Right ventricle myocardium inferior (tissue), 1 donor: ENCODE measurements at regions not wholly inside any gene's neighbourhood (a gene's known extent, or its start where the extent isn't known, plus 50 kb on each side); places are given as distances from the start of the nearest gene placed in this dataset.

Source experiments
- ATAC-seq: fragments of 200-7000 bp; cut with Tn5 transposase; one replicate; pipeline ENCODE4 v1.9.1; 2020; ENCODE audit warnings: mild to moderate bottlenecking, moderate library complexity
- DNase-seq: peaks from one replicate; pipeline ENCODE4 v3.0.0; 2021; ENCODE audit errors: missing footprints
- intact Hi-C: fragments of 100-400 bp; cut with DNase I; formaldehyde crosslinking; loops from one replicate; pipeline ENCODE4 v1.11.0; 2022
- donor health status: DM: no; HTN: yes; CAD: no; lungs with severe emphysema.

DNA sequence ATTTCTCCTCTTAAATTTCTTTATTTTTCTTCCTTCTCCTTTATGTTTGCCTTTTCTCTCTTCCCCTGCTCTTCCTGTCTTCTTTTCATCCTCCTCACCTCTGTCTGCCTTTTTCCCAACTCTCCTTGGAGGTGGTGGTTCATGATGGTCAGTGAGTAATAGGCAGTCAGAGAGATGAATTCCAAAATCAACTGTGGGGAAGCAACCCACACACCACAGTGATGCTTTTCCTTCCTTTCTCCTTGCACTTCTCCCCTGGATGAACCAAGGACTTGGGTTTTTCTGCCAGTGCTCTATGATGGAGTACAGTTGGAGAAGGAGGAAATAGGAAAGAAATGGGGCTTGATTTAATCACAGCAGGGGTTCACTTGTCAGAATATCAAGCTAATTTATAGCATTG lies 153.8 kb downstream of the DCK start:
- ATAC-seq (no peak), DNase-seq (no peak)
- intact Hi-C loops = no loop called here

DNA sequence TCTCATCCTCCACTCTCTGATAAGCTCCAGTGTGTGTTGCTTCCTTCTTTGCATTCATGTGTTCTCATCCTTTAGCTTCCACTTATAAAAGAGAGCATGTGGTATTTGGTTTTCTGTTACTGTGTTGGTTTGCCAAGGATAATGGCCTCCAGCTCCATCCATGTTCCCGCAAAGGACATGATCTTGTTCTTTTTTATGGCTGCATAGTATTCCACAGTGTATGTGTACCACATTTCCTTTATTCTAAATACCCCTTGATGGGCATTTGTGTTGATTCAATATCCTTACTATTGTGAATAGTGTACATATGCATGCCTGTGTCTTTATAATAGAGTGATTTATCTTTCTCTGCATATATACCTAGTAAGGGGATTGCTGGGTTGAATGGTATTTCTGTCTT lies 155.1 kb downstream of the DCK start:
- intact Hi-C loops = no loop called here
- ATAC-seq (no peak), DNase-seq (no peak)

DNA sequence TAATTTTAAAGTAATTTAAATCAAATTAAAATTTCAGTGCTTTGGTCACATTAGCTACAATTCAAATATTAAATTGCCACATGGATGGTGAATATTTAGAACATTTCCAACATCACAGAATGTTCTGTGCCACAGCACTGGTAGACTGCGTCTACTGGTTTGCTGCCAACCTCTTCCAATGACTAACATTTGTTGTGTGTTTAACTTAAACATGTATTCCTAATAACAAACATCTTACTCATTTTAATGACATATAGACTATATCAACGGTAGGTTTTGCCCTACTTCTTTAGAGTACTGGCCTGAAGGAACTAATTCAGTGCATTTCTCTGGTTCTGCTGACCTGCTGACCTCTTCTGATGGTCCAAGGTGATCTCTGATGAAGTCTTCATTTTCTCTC lies 157.6 kb downstream of the DCK start:
- intact Hi-C loops = no loop called here
- DNase-seq (no peak), ATAC-seq (no peak)

DNA sequence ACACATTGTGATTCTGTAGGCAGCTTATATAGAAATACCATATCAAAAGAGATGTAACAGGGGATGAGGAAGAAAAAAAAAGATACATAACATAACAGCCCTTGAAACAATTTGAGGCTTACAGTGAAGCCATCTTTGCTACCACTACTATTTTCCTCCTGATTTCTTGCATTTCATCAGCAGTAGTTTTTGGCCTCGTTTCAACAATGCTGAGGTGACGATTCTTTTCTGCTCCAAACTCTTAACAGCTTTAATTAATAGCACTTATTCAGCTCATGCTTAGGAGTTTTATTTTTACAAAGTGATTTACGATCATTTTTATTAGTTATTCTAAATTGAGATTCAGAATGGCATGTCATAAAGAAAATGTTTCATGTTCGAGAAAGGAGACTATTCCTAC lies 163.2 kb downstream of the DCK start:
- intact Hi-C loops = no loop called here
- ATAC-seq = no peak
- no peak for DNase-seq

DNA sequence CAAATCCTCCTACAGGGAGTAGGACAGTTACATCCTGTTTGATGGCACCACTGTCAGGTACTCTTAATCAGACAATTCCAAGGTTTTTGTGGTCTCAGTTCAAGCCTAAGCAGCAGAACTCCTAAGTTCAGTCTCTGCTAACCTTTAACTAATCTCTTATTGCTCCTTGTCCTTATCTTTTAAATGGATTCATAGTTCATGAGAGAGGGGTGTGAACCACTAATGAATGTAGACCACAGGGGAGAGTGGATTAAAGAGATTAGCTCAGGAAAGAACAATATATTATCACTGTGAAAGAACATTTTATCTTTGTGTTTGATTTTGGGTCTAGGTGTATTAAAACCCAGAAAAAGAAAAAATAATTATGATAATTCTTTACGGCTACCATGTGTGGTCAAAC lies 168.9 kb downstream of the DCK start:
- no peak for ATAC-seq
- intact Hi-C loops = no loop called here
- DNase-seq = no peak

DNA sequence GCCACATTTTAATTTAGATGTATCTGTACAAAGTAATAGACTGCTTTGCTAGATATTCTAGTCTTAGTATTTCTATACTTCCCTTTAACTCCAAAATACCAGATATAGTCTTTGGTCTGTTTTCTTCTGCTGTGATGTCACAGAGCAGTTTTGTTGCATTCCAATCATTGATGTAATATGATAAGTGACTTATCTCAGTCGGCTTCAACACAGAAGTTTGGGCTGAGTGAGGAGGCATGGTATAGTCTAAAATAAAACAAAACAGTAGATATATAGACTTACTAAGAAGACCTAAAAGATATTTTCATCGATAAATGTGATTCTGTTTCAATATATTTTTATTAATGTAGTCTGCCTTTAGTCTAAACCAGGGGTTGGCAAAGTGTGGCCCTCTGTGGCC lies 169.9 kb downstream of the DCK start:
- intact Hi-C loops = no loop called here
- no peak for DNase-seq
- ATAC-seq = no peak

DNA sequence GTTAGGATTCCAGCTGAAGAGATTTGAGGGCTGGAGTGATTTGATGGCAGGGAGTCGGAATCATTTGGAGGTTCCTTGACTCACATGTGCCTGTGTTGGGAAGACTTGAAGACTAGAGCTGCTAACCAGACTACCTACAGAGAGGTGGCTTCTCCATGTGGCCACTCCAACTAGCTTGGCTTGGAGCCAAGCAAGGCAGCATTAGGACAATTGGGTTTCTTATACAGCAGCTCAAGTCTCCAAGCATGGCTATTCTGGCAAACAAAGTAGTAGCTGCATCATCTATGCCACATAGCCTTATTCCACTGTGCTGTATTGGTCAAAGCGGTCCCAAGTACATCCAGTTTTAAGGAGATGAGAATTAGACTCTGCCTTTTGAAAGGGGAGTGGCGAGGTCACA lies 171.7 kb upstream of the SLC4A4 start:
- no peak for ATAC-seq
- intact Hi-C loops = no loop called here
- DNase-seq = no peak

DNA sequence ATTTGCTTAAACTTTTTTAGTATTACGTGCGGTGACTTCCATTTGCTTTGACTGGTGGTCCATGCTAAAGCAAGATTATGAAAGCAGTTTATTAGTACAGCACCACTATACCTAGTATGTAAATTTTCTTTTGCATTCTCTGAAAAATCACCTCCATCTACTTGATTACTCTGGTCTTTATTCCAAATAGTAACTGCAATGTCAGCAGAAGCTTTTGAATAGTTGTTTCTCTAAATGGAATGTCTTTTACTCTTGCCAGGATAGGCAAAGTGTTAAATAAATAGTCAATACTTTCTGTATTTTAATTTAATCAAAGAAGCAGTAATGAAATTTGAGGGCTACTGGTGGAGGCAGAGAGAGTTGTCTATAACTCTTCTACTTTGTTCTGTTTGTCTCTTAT lies 167.2 kb upstream of the SLC4A4 start:
- intact Hi-C loops = no loop called here
- DNase-seq = no peak
- no peak for ATAC-seq

DNA sequence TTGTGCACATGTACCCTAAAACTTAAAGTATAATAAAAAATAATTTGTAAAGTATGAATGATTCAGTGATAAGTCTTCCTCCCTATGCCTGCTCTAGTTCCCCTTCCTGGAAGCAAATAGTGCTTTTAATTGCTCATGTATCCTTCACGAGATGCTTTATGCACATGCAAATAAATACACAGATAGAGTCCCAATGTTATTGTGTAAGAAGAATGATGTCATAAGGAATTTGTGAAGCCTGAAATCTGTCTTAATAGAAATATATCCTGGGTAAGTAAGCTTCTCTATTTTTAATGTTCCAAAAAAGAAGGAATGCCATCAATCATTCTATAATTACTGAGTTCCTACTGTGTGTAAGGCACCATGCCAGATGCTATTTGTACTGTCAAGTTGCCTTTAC lies 157.5 kb upstream of the SLC4A4 start:
- intact Hi-C loops = no loop called here

DNA sequence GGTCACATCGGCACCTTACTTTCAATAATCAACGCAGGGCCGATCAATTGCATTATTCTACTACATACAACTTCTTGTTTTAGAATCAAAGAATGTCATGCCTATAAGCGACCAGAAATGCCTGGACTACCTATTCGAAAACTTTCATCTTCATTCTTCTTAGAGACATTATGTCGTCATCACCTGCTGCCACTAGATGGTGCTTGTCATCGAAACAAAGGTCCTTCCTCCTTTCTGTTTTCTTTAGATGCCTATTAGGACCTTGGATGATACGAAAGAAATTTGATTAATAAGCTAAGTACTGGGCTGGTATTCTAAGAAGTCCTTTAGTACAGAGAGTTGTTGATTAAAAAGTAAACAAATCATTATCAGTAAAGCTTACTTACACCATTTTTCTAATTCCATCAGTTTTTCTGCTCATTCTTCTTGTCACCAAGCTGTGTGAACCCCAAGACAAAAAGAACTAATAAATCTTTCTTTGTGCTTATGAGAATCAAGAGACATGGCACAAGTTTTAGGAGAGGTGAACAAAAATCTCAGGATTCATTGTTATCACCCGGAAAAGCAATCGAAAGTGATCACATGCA lies 154.5 kb upstream of the SLC4A4 start:
- intact Hi-C loops = no loop called here
- ATAC-seq = no peak
- no peak for DNase-seq

More for the DNA sequence above, 157.5 kb upstream of the SLC4A4 start:
- no peak for DNase-seq
- no peak for ATAC-seq

DNA sequence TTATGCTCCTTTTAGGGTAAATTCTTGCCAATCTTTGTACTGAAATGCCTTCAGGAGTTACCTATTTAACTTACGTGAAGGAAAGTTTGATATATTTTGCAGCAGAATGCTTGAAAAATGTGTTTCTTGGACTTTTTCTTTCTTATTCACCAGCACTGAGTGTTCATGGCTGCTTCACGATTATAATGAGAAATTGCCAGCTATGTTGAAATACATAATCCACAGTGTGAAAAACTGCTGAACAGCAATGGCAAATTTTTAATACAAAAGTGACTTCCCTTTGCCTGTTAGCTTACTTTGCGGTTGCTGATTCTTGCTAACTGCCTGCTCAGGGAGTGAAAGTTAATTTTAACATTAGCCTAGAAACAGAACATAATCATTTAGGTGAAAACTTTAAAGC lies 153.8 kb upstream of the SLC4A4 start:
- intact Hi-C loops = no loop called here
- no peak for ATAC-seq
- no peak for DNase-seq

DNA sequence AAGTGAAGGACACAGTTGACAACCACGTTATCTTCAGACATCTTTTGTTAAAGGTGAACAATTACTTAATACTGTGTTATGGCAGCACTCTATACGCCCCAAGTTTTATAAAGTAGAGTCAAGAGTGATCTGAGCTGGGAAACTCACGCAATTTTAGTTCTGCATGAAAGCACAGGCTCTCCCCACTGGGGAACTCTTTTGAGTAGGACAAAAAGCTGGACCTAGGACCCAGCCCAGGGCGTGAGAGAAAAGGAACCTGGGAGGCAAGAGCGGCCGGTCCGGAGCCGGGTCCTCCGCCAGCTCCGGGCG lies 152.6 kb upstream of the SLC4A4 start:
- ATAC-seq (no peak), DNase-seq (no peak)
- intact Hi-C loops = loop anchor here (1.0 to 2.0 kb wide), 2 partner anchors 45 to 367 kb away; no protein-coding TSS in a partner anchor

DNA sequence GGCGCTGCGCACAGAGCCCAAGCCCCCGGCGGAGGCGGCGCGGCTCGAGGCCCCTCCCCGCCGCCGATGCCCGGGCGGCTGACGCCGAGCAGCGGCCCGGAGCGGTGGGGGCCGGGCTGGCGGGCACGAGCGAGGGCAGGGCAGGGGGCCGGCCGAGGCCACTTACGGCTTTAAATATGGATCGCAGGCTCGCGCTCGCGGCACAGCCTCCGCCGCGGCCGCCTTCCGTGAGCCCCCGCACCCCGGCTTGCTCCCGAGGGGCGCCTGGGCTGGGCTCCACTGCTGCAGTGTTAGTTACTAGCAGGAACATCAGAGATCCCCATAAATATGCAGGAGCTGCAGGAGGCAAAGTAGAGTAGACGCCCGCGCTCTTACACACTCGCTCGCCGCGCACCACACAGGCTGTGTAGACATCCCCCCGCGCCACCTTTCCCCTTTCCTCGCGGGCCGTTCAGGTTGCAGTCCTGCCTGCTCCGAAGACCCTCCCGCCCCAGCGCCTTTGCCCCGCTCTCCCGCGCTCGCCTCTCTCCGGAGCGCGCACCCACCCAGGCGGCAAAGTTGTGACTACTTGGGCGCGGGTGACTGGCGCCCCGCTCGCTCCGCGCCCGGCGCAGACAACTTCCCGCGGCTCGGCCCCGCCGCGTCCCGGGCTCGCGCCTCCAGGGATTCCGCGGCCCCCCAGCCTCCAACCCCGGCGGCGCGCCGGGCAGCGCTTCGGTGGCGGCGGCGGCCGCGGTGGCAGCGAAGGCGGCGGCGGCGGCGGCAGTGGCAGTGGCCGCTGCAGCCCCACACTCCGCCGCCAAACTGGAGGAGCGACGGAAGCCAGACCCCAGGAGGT lies 152.0 kb upstream of the SLC4A4 start:
- ATAC-seq (peak; percentile 97), DNase-seq (peak; percentile 77)
- intact Hi-C loops = loop anchor here (1.0 to 2.0 kb wide), 2 partner anchors 44 to 367 kb away; no protein-coding TSS in a partner anchor

DNA sequence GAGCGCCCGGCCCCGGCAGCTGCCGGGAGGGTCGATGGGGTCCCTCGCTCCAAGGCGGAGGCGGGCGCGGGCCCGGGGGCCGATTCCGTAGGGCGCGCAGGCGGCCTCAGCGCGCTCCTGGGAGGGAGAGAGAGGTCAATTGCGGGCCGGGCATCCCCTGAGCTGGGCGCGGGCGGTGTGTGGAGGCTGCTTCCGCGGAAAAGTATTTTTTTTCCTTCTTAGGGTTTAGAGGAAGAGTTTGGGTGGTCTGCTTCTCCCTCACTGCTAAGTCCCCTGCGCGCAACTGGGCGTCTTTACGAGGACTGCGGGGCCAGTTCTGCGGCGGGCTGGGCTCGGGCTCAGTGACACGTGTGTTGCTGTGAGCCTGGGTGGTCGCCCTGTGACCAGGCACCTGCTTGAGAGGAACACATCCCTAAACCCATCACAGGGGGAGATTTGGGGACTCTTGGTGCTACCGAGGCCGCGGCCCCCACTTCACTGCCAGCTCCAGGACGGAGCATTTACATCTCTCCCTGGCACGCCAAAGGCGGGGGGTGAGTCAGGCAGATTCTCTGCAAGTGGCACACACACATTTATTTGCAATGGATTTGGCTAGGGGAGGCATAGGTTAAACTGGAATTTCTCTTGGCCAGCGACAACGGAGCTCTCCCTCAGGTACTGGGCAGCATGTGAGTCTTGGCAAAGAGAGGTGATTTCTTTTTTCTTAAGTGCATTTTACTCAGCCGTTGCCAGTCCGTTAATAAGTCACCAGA lies 151.2 kb upstream of the SLC4A4 start:
- ATAC-seq = peak; percentile 21
- DNase-seq = peak; percentile 75
- intact Hi-C loops = loop anchor here (2.0 kb wide), 1 partner anchor 43 kb away; no protein-coding TSS in a partner anchor

DNA sequence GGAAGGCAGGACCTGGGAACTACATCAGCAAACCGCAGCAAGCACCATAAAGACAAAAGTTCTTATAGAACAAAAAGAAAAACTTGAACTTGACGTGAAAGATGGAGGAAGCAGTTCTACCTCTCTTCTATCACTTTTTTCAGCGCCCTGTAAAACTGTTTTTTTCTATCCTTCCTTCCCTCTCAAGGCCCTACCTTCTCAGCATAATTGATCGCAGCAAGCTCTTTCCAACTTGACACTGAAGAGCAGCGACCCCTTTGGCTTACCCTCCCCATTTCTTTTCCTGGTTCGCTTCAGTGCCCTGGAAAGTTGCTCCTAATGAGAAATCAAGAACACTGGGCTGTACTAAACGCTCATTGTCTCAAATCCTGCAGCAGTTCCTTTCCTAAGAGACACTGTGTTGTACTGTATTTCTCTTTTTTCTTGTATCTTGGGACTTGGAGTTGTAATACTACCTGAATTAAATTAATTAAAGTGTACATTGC lies 150.6 kb upstream of the SLC4A4 start:
- ATAC-seq = no peak
- DNase-seq = no peak
- intact Hi-C loops = no loop called here

DNA sequence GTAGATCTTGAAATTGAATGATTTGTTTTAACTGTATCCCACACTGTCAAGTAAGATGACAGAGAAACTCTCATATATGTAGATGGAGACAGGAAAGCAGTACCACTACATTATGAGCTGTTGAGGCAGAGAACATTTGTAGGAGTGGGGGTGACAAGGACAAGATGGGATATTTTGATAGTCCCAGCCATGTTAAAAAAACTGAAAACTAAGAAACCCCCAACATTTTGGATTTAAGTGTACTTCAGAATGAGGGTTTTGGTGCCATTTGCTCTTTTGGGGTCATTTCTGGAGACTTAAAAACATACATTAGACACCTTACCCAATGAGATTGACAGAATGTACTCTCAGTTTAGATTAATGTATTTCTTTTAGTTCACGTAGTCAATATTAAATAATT lies 149.9 kb upstream of the SLC4A4 start:
- DNase-seq (no peak), ATAC-seq (no peak)
- intact Hi-C loops = no loop called here

DNA sequence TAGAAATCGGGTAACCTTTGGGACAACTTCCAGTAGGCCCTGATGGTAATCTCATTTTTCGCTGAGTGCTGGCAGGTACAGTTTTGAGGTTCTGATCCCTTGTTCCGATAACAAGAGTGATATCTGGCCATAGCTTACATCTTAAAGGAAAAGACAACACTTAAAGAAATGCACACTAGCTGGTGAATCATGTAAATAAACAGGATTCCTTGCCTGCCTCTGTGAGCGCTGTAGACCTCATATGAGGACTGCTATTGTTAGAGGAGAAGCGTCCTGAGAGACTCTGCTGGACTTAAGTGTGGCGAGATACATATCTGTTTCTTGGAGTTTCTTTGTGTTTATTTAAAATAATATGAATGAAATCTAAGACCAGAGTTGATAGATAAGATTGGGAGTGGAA lies 149.3 kb upstream of the SLC4A4 start:
- ATAC-seq = no peak
- DNase-seq = no peak
- intact Hi-C loops = no loop called here

DNA sequence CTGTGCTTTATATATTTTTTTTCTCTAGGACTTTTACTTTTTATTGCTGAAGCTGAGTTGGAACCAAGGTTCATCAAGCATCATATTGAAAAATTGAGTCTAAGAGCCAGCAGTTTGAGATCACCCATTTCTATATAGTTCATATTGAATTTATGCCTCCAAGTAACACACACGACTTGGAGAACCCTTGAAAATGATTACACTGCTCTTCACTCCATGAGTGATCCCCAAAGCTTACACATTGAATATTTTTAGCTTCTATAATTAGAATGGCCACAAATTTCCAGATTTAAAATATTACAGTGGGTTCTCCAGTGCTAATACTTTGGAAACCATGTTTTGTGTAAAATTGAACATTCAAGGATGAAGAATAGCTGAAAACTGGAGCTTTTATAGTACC lies 144.4 kb upstream of the SLC4A4 start:
- ATAC-seq (no peak), DNase-seq (no peak)
- intact Hi-C loops = no loop called here

DNA sequence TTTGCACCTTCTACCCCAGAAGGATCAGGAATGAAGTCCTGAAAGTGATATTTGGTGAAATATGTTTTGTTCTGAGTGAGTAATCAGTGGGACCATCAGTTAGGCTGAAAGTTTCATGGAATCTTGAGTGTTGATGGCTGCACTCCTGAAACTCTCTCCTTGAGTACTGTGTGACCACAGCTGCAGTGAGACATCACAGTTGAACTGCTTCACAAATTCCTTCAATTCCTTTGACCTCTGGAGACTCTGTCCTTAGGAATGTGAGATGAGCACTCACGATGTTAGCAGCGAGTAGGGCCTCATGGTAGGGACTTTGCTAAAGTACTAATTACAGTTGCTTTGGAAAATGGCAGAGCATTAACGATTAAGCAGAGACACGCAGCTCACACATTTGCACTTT lies 142.9 kb upstream of the SLC4A4 start:
- ATAC-seq (no peak), DNase-seq (no peak)
- intact Hi-C loops = no loop called here

DNA sequence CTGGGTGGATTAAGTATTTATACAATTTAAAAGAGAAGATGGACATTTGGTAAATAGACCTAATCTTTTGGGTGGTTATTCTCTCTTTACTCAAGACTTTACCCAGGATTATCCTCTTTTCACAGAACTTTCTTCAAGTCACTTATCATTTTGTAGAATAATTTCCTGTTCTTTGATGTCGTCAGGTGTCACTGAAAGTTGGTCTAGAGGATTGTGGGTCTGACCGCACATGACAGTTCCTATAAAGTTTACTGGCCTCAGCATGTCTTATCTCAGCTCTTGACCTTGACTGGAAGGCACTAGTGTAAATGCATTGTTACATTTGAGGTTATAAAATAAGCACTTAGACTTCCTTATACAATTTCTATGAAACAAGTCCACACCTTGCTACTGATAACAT lies 139.9 kb upstream of the SLC4A4 start:
- intact Hi-C loops = no loop called here
- DNase-seq (no peak), ATAC-seq (no peak)
